IMR-90 (cell line): ENCODE measurements at regions not wholly inside any gene's neighbourhood (a gene's known extent, or its start where the extent isn't known, plus 50 kb on each side); places are given as distances from the start of the nearest gene placed in this dataset.

Source experiments
- MAFK ChIP-seq: IDR thresholded peaks from 2 replicates; pipeline ENCODE4 v1.6.1; 2012; ENCODE audit warnings: low read depth, low read length, improper control_type of control experiment
- RCOR1 ChIP-seq: IDR thresholded peaks from 2 replicates; pipeline ENCODE4 v1.6.1; 2012; ENCODE audit warnings: mild to moderate bottlenecking, low read length, improper control_type of control experiment; ENCODE audit not compliant: insufficient replicate concordance
- SMC3 ChIP-seq: fragments of 150-350 bp; IDR thresholded peaks from 2 replicates; pipeline ENCODE4 v1.6.1; 2016; ENCODE audit warnings: low read depth, mild to moderate bottlenecking, antibody characterized with exemption, low read length, moderate library complexity
- TF ChIP-seq, protein P1 (sequence below): conservative IDR thresholded peaks from 2 replicates; pipeline ENCODE4 v1.5.1; 2012; ENCODE audit warnings: mild to moderate bottlenecking, low read depth, low read length, improper control_type of control experiment

GRCh38 chr2:120477831-120478481, 132.0 kb downstream of the INHBB start:
- TF ChIP-seq, protein P1, sequence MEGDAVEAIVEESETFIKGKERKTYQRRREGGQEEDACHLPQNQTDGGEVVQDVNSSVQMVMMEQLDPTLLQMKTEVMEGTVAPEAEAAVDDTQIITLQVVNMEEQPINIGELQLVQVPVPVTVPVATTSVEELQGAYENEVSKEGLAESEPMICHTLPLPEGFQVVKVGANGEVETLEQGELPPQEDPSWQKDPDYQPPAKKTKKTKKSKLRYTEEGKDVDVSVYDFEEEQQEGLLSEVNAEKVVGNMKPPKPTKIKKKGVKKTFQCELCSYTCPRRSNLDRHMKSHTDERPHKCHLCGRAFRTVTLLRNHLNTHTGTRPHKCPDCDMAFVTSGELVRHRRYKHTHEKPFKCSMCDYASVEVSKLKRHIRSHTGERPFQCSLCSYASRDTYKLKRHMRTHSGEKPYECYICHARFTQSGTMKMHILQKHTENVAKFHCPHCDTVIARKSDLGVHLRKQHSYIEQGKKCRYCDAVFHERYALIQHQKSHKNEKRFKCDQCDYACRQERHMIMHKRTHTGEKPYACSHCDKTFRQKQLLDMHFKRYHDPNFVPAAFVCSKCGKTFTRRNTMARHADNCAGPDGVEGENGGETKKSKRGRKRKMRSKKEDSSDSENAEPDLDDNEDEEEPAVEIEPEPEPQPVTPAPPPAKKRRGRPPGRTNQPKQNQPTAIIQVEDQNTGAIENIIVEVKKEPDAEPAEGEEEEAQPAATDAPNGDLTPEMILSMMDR, result no peak
- no peak for TF ChIP-seq RCOR1
- no peak for TF ChIP-seq MAFK
- TF ChIP-seq SMC3, result no peak
